DND-41 (cell line): ENCODE measurements at regions not wholly inside any gene's neighbourhood (a gene's known extent, or its start where the extent isn't known, plus 50 kb on each side); places are given as distances from the start of the nearest gene placed in this dataset.

ENCODE experiments used
- EZH2 ChIP-seq: IDR thresholded peaks from 3 replicates; pipeline ENCODE4 v1.6.1; 2012; ENCODE audit warnings: borderline replicate concordance, low read depth, mild to moderate bottlenecking, moderate library complexity, low read length, inconsistent platforms; ENCODE audit not compliant: severe bottlenecking
- TF ChIP-seq, protein P1 (sequence below): IDR thresholded peaks from 2 replicates; pipeline ENCODE4 v1.5.1; 2012; ENCODE audit warnings: borderline replicate concordance, low read length, moderate library complexity, mild to moderate bottlenecking; ENCODE audit not compliant: poor library complexity, severe bottlenecking; ENCODE audit errors: extremely low read depth

- TF ChIP-seq, protein P1, sequence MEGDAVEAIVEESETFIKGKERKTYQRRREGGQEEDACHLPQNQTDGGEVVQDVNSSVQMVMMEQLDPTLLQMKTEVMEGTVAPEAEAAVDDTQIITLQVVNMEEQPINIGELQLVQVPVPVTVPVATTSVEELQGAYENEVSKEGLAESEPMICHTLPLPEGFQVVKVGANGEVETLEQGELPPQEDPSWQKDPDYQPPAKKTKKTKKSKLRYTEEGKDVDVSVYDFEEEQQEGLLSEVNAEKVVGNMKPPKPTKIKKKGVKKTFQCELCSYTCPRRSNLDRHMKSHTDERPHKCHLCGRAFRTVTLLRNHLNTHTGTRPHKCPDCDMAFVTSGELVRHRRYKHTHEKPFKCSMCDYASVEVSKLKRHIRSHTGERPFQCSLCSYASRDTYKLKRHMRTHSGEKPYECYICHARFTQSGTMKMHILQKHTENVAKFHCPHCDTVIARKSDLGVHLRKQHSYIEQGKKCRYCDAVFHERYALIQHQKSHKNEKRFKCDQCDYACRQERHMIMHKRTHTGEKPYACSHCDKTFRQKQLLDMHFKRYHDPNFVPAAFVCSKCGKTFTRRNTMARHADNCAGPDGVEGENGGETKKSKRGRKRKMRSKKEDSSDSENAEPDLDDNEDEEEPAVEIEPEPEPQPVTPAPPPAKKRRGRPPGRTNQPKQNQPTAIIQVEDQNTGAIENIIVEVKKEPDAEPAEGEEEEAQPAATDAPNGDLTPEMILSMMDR, result no peak
- TF ChIP-seq EZH2, result no peak
These were observed 232.5 kb upstream of the TBL1XR1 start for GRCh38 chr3:177429771-177430170.
